GM12878 (cell line): ENCODE measurements at regions not wholly inside any gene's neighbourhood (a gene's known extent, or its start where the extent isn't known, plus 50 kb on each side); places are given as distances from the start of the nearest gene placed in this dataset.

Experiments used
- CREM ChIP-seq: IDR thresholded peaks from 2 replicates; pipeline ENCODE4 v1.6.1; 2014; ENCODE audit warnings: antibody characterized with exemption, low read depth
- EP300 ChIP-seq, 2 experiments: fragments of 150-350 bp in 1 of 2; IDR thresholded peaks; 2 replicates each; pipeline ENCODE4 v1.6.1; 2011 to 2012; ENCODE audit warnings: low read depth in 2 of 2, low read length in 2 of 2, borderline replicate concordance in 1 of 2, improper control_type of control experiment in 1 of 2, inconsistent platforms in 1 of 2; ENCODE audit not compliant: control insufficient read depth in 1 of 2
- MYC ChIP-seq: IDR thresholded peaks from 2 replicates; pipeline ENCODE4 v1.6.1; 2011; ENCODE audit warnings: mild to moderate bottlenecking, low read length, moderate library complexity, inconsistent platforms; ENCODE audit not compliant: insufficient read depth, insufficient replicate concordance, insufficient read length, severe bottlenecking
- NR2C2 ChIP-seq: IDR thresholded peaks from 2 replicates; pipeline ENCODE4 v1.6.1; 2011; ENCODE audit warnings: borderline replicate concordance, low read depth; ENCODE audit not compliant: control insufficient read depth, insufficient read length
- POLR2A ChIP-seq: IDR thresholded peaks from 2 replicates; pipeline ENCODE4 v1.6.1; 2011; ENCODE audit warnings: low read depth, mild to moderate bottlenecking, low read length
- ZNF274 ChIP-seq: IDR thresholded peaks from one replicate; pipeline ENCODE4 v1.8.0; 2011; ENCODE audit not compliant: insufficient read length, insufficient read depth
- ZNF384 ChIP-seq: IDR thresholded peaks from 2 replicates; pipeline ENCODE4 v1.6.1; 2012; ENCODE audit warnings: low read depth, mild to moderate bottlenecking, low read length, improper control_type of control experiment, borderline replicate concordance
- TF ChIP-seq, protein P1 (sequence below): fragments of 450-650 bp; IDR thresholded peaks from 2 replicates; pipeline ENCODE4 v1.6.1; 2014; ENCODE audit warnings: mild to moderate bottlenecking
- TF ChIP-seq, protein P2 (sequence below), 3 experiments: IDR thresholded peaks in 2 of 3; conservative IDR thresholded peaks in 1 of 3; 2 replicates each; pipeline ENCODE4 v1.5.1; 2011; ENCODE audit warnings: low read depth in 3 of 3, low read length in 3 of 3, mild to moderate bottlenecking in 3 of 3, control low read depth in 2 of 3, moderate library complexity in 2 of 3, inconsistent platforms in 1 of 3, mixed read lengths in 1 of 3; ENCODE audit not compliant: control insufficient read depth in 2 of 3, insufficient read depth in 1 of 3; ENCODE audit errors: extremely low read depth in 1 of 3
- TF ChIP-seq, protein P3 (sequence below): IDR thresholded peaks from 2 replicates; pipeline ENCODE4 v1.6.1; 2011; ENCODE audit warnings: low read depth, low read length, improper control_type of control experiment, borderline replicate concordance
- TF ChIP-seq, protein P4 (sequence below): IDR thresholded peaks from 2 replicates; pipeline ENCODE4 v1.6.1; 2012; ENCODE audit warnings: low read depth, low read length, improper control_type of control experiment

DNA sequence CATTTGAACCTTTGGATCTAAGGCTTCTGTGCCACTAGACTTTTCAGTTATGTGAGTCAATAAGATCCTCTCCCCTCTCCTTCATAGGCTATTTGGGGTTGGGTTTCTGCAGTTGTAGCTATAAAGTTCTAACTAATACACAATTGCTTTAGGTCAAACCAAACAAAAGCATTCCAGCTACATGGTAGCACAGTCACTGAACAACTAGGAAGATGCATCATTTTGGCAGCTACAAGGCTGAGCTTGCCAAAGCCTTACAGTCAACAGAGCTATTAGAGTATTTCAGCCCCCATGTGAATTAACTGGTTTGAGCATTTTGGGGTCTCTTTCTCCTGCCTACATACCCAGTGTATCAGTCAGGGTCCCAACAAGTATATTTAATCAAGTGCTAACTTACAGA lies 234.6 kb downstream of the ZNF608 start:
- TF ChIP-seq, protein P1, sequence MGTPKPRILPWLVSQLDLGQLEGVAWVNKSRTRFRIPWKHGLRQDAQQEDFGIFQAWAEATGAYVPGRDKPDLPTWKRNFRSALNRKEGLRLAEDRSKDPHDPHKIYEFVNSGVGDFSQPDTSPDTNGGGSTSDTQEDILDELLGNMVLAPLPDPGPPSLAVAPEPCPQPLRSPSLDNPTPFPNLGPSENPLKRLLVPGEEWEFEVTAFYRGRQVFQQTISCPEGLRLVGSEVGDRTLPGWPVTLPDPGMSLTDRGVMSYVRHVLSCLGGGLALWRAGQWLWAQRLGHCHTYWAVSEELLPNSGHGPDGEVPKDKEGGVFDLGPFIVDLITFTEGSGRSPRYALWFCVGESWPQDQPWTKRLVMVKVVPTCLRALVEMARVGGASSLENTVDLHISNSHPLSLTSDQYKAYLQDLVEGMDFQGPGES, result no peak
- TF ChIP-seq MYC, result no peak
- TF ChIP-seq POLR2A, result no peak
- no peak for TF ChIP-seq CREM
- no peak for TF ChIP-seq EP300 (IDR thresholded peaks at IDR 0.05; ENCODE audit: borderline replicate concordance in 1 of 2, control insufficient read depth in 1 of 2, low read depth in 2 of 2, low read length in 2 of 2)
- TF ChIP-seq, protein P2, sequence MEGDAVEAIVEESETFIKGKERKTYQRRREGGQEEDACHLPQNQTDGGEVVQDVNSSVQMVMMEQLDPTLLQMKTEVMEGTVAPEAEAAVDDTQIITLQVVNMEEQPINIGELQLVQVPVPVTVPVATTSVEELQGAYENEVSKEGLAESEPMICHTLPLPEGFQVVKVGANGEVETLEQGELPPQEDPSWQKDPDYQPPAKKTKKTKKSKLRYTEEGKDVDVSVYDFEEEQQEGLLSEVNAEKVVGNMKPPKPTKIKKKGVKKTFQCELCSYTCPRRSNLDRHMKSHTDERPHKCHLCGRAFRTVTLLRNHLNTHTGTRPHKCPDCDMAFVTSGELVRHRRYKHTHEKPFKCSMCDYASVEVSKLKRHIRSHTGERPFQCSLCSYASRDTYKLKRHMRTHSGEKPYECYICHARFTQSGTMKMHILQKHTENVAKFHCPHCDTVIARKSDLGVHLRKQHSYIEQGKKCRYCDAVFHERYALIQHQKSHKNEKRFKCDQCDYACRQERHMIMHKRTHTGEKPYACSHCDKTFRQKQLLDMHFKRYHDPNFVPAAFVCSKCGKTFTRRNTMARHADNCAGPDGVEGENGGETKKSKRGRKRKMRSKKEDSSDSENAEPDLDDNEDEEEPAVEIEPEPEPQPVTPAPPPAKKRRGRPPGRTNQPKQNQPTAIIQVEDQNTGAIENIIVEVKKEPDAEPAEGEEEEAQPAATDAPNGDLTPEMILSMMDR (IDR thresholded peaks at IDR 0.05 in 2 of 3, conservative IDR thresholded peaks at IDR 0.05 in 1 of 3; ENCODE audit: control insufficient read depth in 2 of 3, extremely low read depth in 1 of 3, insufficient read depth in 1 of 3, low read depth in 3 of 3, low read length in 3 of 3), result no peak
- no peak for TF ChIP-seq ZNF384
- TF ChIP-seq, protein P3, sequence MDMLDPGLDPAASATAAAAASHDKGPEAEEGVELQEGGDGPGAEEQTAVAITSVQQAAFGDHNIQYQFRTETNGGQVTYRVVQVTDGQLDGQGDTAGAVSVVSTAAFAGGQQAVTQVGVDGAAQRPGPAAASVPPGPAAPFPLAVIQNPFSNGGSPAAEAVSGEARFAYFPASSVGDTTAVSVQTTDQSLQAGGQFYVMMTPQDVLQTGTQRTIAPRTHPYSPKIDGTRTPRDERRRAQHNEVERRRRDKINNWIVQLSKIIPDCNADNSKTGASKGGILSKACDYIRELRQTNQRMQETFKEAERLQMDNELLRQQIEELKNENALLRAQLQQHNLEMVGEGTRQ, result no peak
- no peak for TF ChIP-seq NR2C2
- no peak for TF ChIP-seq ZNF274
- TF ChIP-seq, protein P4, sequence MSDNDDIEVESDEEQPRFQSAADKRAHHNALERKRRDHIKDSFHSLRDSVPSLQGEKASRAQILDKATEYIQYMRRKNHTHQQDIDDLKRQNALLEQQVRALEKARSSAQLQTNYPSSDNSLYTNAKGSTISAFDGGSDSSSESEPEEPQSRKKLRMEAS, result no peak
